ENCODE measurements at regions not wholly inside any gene's neighbourhood (a gene's known extent, or its start where the extent isn't known, plus 50 kb on each side); places are given as distances from the start of the nearest gene placed in this dataset.
"Not testable (repeated sequence)": the region's sequence is repeated elsewhere in the genome, so short reads cannot be mapped to it uniquely, and the experiment has no call there.

GRCh38 chr20:43400882-43401281 is 56.8 kb upstream of the SRSF6 start:
- not testable (repeated sequence) for TF ChIP-seq ZNF423 (tag by site-specific recombination; IDR thresholded peaks at IDR 0.05); CTCF (tag by site-specific recombination; IDR thresholded peaks at IDR 0.05); ZNF24 (tag by site-specific recombination; IDR thresholded peaks at IDR 0.05); OSR2 (tag by site-specific recombination; IDR thresholded peaks at IDR 0.05); TSHZ1 (tag by site-specific recombination; IDR thresholded peaks at IDR 0.05; ENCODE audit: borderline replicate concordance); SP3 (tag by site-specific recombination; IDR thresholded peaks at IDR 0.05); ZNF704 (tag by site-specific recombination; IDR thresholded peaks at IDR 0.05); ZSCAN30 (tag by site-specific recombination; IDR thresholded peaks at IDR 0.05); ZNF211 (tag by site-specific recombination; IDR thresholded peaks at IDR 0.05; ENCODE audit: low read depth); ATF2 (tag by site-specific recombination; IDR thresholded peaks at IDR 0.05; ENCODE audit: low read depth)

Data from HEK293 (cell line).